PC-9 (cell line): ENCODE measurements at regions not wholly inside any gene's neighbourhood (a gene's known extent, or its start where the extent isn't known, plus 50 kb on each side); places are given as distances from the start of the nearest gene placed in this dataset.
"Not testable (repeated sequence)": the region's sequence is repeated elsewhere in the genome, so short reads cannot be mapped to it uniquely, and the experiment has no call there.

ENCODE experiments used
- BruUV-seq: library from RNA; stranded (reverse); fragments of 400-500 nt; replicated peaks from 2 replicates; lab custom pipeline; 2021; lab: Mats Ljungman, UMichigan
- CTCF ChIA-PET: fragments of 300-600 bp; sonication (Branson Sonifier 250); formaldehyde crosslinking; loops from one replicate; lab custom pipeline; 2022; ENCODE audit warnings: antibody characterized with exemption; lab: Charles Lee
- POLR2A ChIA-PET: fragments of 300-600 bp; sonication (Branson Sonifier 250); formaldehyde crosslinking; loops from one replicate; lab custom pipeline; 2022; ENCODE audit warnings: antibody characterized with exemption; ENCODE audit not compliant: unreplicated experiment; lab: Charles Lee
- DNase-seq, 2 experiments: peaks; one replicate each; pipeline versions ENCODE4 v3.0.0 to v3.0.0-alpha.2; 2015 to 2022; ENCODE audit warnings: mixed read lengths in 1 of 2
- H2AFZ ChIP-seq: fragments of 200-600 bp; sonication (generic); 2 replicates; pipeline ENCODE4 v1.8.1; 2017; ENCODE audit warnings: antibody characterized with exemption
- H3F3A ChIP-seq: fragments of 200-600 bp; sonication (generic); 2 replicates; pipeline ENCODE4 v1.8.1; 2017; ENCODE audit warnings: antibody characterized with exemption, mild to moderate bottlenecking, low read depth; ENCODE audit not compliant: insufficient read depth
- H3K27ac ChIP-seq: fragments of 200-600 bp; sonication (generic); 2 replicates; pipeline ENCODE4 v1.6.1; 2016; ENCODE audit warnings: mixed run types
- H3K27me3 ChIP-seq: fragments of 200-600 bp; sonication (generic); 2 replicates; pipeline ENCODE4 v1.6.1; 2016; ENCODE audit warnings: low read depth, mixed run types; ENCODE audit not compliant: insufficient read depth
- H3K36me3 ChIP-seq: fragments of 200-600 bp; sonication (generic); 2 replicates; pipeline ENCODE4 v1.6.1; 2016; ENCODE audit warnings: low read depth, mixed run types
- H3K4me1 ChIP-seq: fragments of 200-600 bp; sonication (generic); replicated peaks from 2 replicates; pipeline ENCODE4 v1.6.1; 2016; ENCODE audit warnings: mixed run types; ENCODE audit not compliant: insufficient read depth
- H3K4me2 ChIP-seq: fragments of 200-600 bp; sonication (generic); 2 replicates; pipeline ENCODE4 v1.6.1; 2017; ENCODE audit warnings: mixed run types
- H3K4me3 ChIP-seq: fragments of 200-600 bp; sonication (generic); 2 replicates; pipeline ENCODE4 v1.6.1; 2016; ENCODE audit warnings: mixed run types
- H3K79me2 ChIP-seq: fragments of 200-600 bp; sonication (generic); 2 replicates; pipeline ENCODE4 v1.6.1; 2017; ENCODE audit warnings: low read depth, mixed run types
- H3K9me2 ChIP-seq: fragments of 200-600 bp; sonication (generic); 2 replicates; pipeline ENCODE4 v1.8.1; 2017; ENCODE audit warnings: mild to moderate bottlenecking; ENCODE audit not compliant: insufficient read depth
- H3K9me3 ChIP-seq: fragments of 200-600 bp; sonication (generic); 2 replicates; pipeline ENCODE4 v1.8.1; 2016; ENCODE audit warnings: low read depth; ENCODE audit not compliant: insufficient read depth
- H4K20me1 ChIP-seq: fragments of 200-600 bp; sonication (generic); 2 replicates; pipeline ENCODE4 v1.8.1; 2017; ENCODE audit not compliant: insufficient read depth
- intact Hi-C: fragments of 100-400 bp; cut with micrococcal nuclease; formaldehyde crosslinking; loops from one replicate; pipeline ENCODE4 v1.10.0; 2022; ENCODE audit not compliant: unreplicated experiment

- H3K4me2 ChIP-seq, H3K4me3 ChIP-seq, DNase-seq, BruUV-seq, H2AFZ ChIP-seq, H3K36me3 ChIP-seq, POLR2A ChIA-PET, H4K20me1 ChIP-seq, H3K9me3 ChIP-seq, H3F3A ChIP-seq, H3K27me3 ChIP-seq, H3K27ac ChIP-seq, H3K79me2 ChIP-seq, CTCF ChIA-PET, H3K4me1 ChIP-seq, H3K9me2 ChIP-seq, intact Hi-C loops: not testable (repeated sequence)
Observed at GRCh38 chr16:90151027-90151426, 73.9 kb upstream of the PRDM7 start.
